ENCODE measurements at regions not wholly inside any gene's neighbourhood (a gene's known extent, or its start where the extent isn't known, plus 50 kb on each side); places are given as distances from the start of the nearest gene placed in this dataset.

DNA sequence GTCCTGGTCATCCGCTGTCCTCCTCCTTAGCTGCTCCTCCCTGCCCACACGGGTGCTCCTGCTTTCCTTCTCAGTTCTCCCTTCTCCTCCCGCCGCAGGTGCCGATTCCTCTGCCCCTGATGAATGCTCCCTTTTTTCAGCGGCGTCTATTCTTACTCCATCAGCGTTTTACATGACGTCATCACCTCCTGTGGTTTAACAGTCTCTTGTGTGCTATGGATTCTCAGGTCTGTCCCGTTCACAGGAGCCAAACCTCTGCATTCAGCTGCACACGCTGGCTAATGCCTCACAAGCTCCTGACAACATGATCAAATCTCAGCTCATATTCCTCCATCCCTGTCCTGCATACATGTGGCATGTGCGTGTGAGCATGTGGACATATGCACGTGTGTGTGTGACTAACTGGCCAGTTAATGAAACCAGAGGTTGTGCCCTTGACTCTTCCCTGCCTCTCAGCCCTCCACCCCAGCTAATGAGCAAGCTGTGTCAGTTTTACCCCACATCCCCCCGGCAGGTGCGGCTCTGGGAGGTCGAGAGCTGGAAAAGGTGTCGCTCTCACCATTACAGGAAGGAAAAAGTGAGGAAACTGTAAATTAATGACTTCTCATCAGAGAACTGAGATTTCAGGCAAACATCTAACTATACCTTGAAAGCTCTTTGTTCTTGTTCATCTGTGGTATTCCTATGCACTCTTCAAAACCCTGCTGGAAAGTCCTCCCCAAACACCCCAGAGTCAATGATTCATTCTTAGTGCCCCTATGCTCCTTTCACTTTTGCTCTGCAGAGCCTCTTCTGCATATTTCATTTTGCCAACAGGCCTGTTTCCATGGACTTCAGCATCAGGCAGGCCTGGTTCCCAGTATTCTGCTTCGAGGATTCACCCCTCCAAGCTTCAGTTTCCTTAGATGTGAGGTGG lies 163.1 kb downstream of the TTLL2 start:
- Histone ChIP-seq H3K4me3 (no peak overlapping the region), H3K4me1 (no peaks in the 10 kb centered on the region), H3K27ac (no peak overlapping the region), H3K9me3 (no peaks in the 10 kb centered on the region), H3K4me2 (no peak overlapping the region)
- CTCF ChIA-PET, result no interaction called here
- no peak for DNase-seq (ENCODE audit: low read depth in 1 of 2, low spot score in 1 of 2)
- FAIRE-seq, result no peak
- ATAC-seq, result no peak; a peak in 1 of 6 replicates
- no peak for TF ChIP-seq RNF2 (IDR thresholded peaks at IDR 0.05; ENCODE audit: borderline replicate concordance, low read depth)
- TF ChIP-seq RFX5 (IDR thresholded peaks at IDR 0.05), result no peak
- TF ChIP-seq MAZ (IDR thresholded peaks at IDR 0.05; ENCODE audit: borderline replicate concordance, low read depth, low read length), result no peak
- no peak for TF ChIP-seq ZSCAN20 (CRISPR knock-in tag; IDR thresholded peaks at IDR 0.05)
- TF ChIP-seq, protein P1, sequence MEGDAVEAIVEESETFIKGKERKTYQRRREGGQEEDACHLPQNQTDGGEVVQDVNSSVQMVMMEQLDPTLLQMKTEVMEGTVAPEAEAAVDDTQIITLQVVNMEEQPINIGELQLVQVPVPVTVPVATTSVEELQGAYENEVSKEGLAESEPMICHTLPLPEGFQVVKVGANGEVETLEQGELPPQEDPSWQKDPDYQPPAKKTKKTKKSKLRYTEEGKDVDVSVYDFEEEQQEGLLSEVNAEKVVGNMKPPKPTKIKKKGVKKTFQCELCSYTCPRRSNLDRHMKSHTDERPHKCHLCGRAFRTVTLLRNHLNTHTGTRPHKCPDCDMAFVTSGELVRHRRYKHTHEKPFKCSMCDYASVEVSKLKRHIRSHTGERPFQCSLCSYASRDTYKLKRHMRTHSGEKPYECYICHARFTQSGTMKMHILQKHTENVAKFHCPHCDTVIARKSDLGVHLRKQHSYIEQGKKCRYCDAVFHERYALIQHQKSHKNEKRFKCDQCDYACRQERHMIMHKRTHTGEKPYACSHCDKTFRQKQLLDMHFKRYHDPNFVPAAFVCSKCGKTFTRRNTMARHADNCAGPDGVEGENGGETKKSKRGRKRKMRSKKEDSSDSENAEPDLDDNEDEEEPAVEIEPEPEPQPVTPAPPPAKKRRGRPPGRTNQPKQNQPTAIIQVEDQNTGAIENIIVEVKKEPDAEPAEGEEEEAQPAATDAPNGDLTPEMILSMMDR (IDR thresholded peaks at IDR 0.05), result no peak
- TF ChIP-seq, protein P2, sequence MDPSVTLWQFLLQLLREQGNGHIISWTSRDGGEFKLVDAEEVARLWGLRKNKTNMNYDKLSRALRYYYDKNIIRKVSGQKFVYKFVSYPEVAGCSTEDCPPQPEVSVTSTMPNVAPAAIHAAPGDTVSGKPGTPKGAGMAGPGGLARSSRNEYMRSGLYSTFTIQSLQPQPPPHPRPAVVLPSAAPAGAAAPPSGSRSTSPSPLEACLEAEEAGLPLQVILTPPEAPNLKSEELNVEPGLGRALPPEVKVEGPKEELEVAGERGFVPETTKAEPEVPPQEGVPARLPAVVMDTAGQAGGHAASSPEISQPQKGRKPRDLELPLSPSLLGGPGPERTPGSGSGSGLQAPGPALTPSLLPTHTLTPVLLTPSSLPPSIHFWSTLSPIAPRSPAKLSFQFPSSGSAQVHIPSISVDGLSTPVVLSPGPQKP (IDR thresholded peaks at IDR 0.05; ENCODE audit: low read depth, low read length), result no peak
- TF ChIP-seq GATA3 (IDR thresholded peaks at IDR 0.05; ENCODE audit: borderline replicate concordance), result no peak
- no peak for TF ChIP-seq ZFP36 (IDR thresholded peaks at IDR 0.05; ENCODE audit: borderline replicate concordance, partially characterized antibody)
- TF ChIP-seq, protein P3, sequence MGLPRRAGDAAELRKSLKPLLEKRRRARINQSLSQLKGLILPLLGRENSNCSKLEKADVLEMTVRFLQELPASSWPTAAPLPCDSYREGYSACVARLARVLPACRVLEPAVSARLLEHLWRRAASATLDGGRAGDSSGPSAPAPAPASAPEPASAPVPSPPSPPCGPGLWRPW (IDR thresholded peaks at IDR 0.05), result no peak
- no peak for TF ChIP-seq HEYL (CRISPR knock-in tag; IDR thresholded peaks at IDR 0.05)
- TF ChIP-seq EHMT2 (IDR thresholded peaks at IDR 0.05; ENCODE audit: low read depth), result no peak
- TF ChIP-seq FOSL2 (IDR thresholded peaks at IDR 0.05), result no peak
- TF ChIP-seq FOSL2 (CRISPR knock-in tag; IDR thresholded peaks at IDR 0.05), result no peak
- TF ChIP-seq NPAS2 (CRISPR knock-in tag; IDR thresholded peaks at IDR 0.05; ENCODE audit: borderline replicate concordance), result no peak
- TF ChIP-seq, protein P4, sequence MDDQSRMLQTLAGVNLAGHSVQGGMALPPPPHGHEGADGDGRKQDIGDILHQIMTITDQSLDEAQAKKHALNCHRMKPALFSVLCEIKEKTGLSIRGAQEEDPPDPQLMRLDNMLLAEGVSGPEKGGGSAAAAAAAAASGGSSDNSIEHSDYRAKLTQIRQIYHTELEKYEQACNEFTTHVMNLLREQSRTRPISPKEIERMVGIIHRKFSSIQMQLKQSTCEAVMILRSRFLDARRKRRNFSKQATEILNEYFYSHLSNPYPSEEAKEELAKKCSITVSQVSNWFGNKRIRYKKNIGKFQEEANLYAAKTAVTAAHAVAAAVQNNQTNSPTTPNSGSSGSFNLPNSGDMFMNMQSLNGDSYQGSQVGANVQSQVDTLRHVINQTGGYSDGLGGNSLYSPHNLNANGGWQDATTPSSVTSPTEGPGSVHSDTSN (IDR thresholded peaks at IDR 0.05), result no peak
- 68% methylated on average over 18 of the region's 18 CpGs for WGBS (ENCODE audit: missing lambda C conversion rate)
- POLR2A ChIA-PET, result no interaction called here

DNA sequence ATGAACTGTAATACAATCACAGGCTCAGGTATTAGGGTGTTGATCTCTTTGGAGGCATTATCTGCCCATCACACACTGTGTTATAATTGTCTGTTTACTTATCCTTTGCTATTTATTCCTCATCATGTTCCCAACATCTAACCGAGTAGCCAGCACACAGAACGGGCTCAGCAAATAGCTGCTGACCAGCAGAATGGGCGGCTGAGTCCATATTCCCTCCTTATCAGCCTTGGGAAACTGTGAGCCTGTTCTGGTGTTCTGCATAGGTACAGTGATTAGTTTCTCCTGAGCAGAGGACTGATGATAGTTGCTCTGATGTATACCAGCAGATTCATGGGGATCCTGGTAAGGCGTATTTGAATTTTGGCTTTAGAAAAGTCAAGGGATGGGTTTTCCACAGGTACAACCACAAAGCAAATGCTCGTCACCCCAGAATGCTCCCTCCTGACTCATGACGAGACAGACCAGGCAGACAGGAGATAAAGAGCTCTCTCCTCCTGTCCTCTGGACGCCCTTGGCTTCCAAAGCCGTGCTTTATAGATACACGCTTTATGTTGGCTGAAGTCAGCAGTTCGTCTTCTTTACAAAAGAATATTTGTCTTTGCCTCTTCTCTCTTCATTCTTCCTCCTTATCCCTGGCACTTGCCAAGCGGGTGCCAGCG lies 166.7 kb downstream of the TTLL2 start:
- no peak for FAIRE-seq
- CTCF ChIA-PET, result no interaction called here
- POLR2A ChIA-PET, result no interaction called here

More for the DNA sequence above, 166.7 kb downstream of the TTLL2 start:
- Histone ChIP-seq H3K4me1 (no peaks in the 10 kb centered on the region), H3K4me2 (no peak overlapping the region), H3K9me3 (no peaks in the 10 kb centered on the region), H3K4me3 (no peak overlapping the region), H3K27ac (no peak overlapping the region)
- no peak for DNase-seq (ENCODE audit: low read depth in 1 of 2, low spot score in 1 of 2)
- WGBS (ENCODE audit: missing lambda C conversion rate), result 70% methylated on average over 12 of the region's 12 CpGs
- ATAC-seq, result no peak
- TF ChIP-seq, protein P5, sequence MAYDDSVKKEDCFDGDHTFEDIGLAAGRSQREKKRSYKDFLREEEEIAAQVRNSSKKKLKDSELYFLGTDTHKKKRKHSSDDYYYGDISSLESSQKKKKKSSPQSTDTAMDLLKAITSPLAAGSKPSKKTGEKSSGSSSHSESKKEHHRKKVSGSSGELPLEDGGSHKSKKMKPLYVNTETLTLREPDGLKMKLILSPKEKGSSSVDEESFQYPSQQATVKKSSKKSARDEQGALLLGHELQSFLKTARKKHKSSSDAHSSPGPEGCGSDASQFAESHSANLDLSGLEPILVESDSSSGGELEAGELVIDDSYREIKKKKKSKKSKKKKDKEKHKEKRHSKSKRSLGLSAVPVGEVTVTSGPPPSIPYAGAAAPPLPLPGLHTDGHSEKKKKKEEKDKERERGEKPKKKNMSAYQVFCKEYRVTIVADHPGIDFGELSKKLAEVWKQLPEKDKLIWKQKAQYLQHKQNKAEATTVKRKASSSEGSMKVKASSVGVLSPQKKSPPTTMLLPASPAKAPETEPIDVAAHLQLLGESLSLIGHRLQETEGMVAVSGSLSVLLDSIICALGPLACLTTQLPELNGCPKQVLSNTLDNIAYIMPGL (CRISPR knock-in tag; IDR thresholded peaks at IDR 0.05; ENCODE audit: borderline replicate concordance), result no peak
- TF ChIP-seq FOSL2 (IDR thresholded peaks at IDR 0.05) (no peak), FOSL2 (CRISPR knock-in tag; IDR thresholded peaks at IDR 0.05) (no peak), RNF2 (IDR thresholded peaks at IDR 0.05; ENCODE audit: borderline replicate concordance, low read depth) (no peak), MAZ (IDR thresholded peaks at IDR 0.05; ENCODE audit: borderline replicate concordance, low read depth, low read length) (no peak), RARB (CRISPR knock-in tag; IDR thresholded peaks at IDR 0.05) (no peak), SMC3 (IDR thresholded peaks at IDR 0.05) (no peak), GATA3 (IDR thresholded peaks at IDR 0.05; ENCODE audit: borderline replicate concordance) (no peak), FOXS1 (CRISPR knock-in tag; IDR thresholded peaks at IDR 0.05) (no peak), HDAC2 (IDR thresholded peaks at IDR 0.05) (no peak), NFE2L2 (conservative IDR thresholded peaks at IDR 0.05; ENCODE audit: low read length) (no peak), ZNF302 (CRISPR knock-in tag; IDR thresholded peaks at IDR 0.05) (no peak)
- TF ChIP-seq, protein P6, sequence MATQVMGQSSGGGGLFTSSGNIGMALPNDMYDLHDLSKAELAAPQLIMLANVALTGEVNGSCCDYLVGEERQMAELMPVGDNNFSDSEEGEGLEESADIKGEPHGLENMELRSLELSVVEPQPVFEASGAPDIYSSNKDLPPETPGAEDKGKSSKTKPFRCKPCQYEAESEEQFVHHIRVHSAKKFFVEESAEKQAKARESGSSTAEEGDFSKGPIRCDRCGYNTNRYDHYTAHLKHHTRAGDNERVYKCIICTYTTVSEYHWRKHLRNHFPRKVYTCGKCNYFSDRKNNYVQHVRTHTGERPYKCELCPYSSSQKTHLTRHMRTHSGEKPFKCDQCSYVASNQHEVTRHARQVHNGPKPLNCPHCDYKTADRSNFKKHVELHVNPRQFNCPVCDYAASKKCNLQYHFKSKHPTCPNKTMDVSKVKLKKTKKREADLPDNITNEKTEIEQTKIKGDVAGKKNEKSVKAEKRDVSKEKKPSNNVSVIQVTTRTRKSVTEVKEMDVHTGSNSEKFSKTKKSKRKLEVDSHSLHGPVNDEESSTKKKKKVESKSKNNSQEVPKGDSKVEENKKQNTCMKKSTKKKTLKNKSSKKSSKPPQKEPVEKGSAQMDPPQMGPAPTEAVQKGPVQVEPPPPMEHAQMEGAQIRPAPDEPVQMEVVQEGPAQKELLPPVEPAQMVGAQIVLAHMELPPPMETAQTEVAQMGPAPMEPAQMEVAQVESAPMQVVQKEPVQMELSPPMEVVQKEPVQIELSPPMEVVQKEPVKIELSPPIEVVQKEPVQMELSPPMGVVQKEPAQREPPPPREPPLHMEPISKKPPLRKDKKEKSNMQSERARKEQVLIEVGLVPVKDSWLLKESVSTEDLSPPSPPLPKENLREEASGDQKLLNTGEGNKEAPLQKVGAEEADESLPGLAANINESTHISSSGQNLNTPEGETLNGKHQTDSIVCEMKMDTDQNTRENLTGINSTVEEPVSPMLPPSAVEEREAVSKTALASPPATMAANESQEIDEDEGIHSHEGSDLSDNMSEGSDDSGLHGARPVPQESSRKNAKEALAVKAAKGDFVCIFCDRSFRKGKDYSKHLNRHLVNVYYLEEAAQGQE (IDR thresholded peaks at IDR 0.05), result no peak

Measured in A549 (cell line).